ENCODE measurements at regions not wholly inside any gene's neighbourhood (a gene's known extent, or its start where the extent isn't known, plus 50 kb on each side); places are given as distances from the start of the nearest gene placed in this dataset.

GRCh38 chr4:176383273-176384077 is 63.7 kb downstream of the SPCS3 start:
- FAIRE-seq (no peak), DNase-seq (ENCODE audit: low spot score) (no peak), ATAC-seq (no peak)
- Histone ChIP-seq H3K9ac (ENCODE audit: insufficient read depth, low read depth, low read length) (no peak overlapping the region), H3K36me3 (replicated peaks in 1 of 2; ENCODE audit: control insufficient read depth in 1 of 2, insufficient read depth in 2 of 2, low read length in 2 of 2) (no peaks in the 10 kb centered on the region), H3K9me3 (ENCODE audit: low read length) (no peaks in the 10 kb centered on the region), H3K79me2 (ENCODE audit: insufficient read depth, low read length) (no peaks in the 10 kb centered on the region), H3K4me3 (replicated peaks in 1 of 3; ENCODE audit: insufficient read depth in 1 of 3, low read depth in 2 of 3, low read length in 3 of 3) (no peak overlapping the region), H3K27ac (ENCODE audit: extremely low read length, insufficient read depth, low read length) (no peak overlapping the region), H3K4me1 (ENCODE audit: insufficient read depth, low read length) (0 out of 2 replicates have a peak, but pooled peaks cover 4% of the 10 kb centered on the region), H2AFZ (ENCODE audit: low read length) (no peak overlapping the region), H3K4me2 (ENCODE audit: low read depth, low read length) (no peak overlapping the region), H4K20me1 (ENCODE audit: insufficient read depth, low read length) (no peaks in the 10 kb centered on the region), H3K27me3 (ENCODE audit: control insufficient read depth in 1 of 2, insufficient read depth in 2 of 2, low read length in 2 of 2) (peaks cover 0 to 3% of the 10 kb centered on the region in 2 experiments; a peak in 1 of 5 replicates)
- no TSS peak for BruUV-seq (replicated peaks)
- in situ Hi-C loops (cut with HindIII; ENCODE audit: extremely low pct_ligation_motif_present, low pct_unique_long_range_greater_than_20kb) (loop anchor here (10.0 kb wide), 1 partner anchor 661 kb away; no protein-coding TSS in a partner anchor), intact Hi-C loops (cut with micrococcal nuclease; ENCODE audit: unreplicated experiment) (no loop called here)
- POLR2A ChIA-PET, result no interaction called here
- 3% methylated on average over 8 of the region's 8 CpGs for WGBS (ENCODE audit: low lambda C conversion rate)
- TF ChIP-seq BORCS8-MEF2B (CRISPR knock-in tag; IDR thresholded peaks at IDR 0.05), result no peak
- no peak for TF ChIP-seq ZNF335 (CRISPR knock-in tag; IDR thresholded peaks at IDR 0.05)
- TF ChIP-seq ZNF3 (CRISPR knock-in tag; IDR thresholded peaks at IDR 0.05), result no peak
- TF ChIP-seq, protein P1, sequence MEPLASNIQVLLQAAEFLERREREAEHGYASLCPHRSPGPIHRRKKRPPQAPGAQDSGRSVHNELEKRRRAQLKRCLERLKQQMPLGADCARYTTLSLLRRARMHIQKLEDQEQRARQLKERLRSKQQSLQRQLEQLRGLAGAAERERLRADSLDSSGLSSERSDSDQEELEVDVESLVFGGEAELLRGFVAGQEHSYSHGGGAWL (CRISPR knock-in tag; IDR thresholded peaks at IDR 0.05), result no peak
- TF ChIP-seq KLF12 (CRISPR knock-in tag; IDR thresholded peaks at IDR 0.05; ENCODE audit: borderline replicate concordance), result no peak
- TF ChIP-seq AKAP8 (CRISPR knock-in tag; IDR thresholded peaks at IDR 0.05), result no peak
- no peak for TF ChIP-seq REXO4 (CRISPR knock-in tag; IDR thresholded peaks at IDR 0.05; ENCODE audit: borderline replicate concordance)
- no peak for TF ChIP-seq FOXA3 (CRISPR knock-in tag; IDR thresholded peaks at IDR 0.05)
- TF ChIP-seq, protein P2, sequence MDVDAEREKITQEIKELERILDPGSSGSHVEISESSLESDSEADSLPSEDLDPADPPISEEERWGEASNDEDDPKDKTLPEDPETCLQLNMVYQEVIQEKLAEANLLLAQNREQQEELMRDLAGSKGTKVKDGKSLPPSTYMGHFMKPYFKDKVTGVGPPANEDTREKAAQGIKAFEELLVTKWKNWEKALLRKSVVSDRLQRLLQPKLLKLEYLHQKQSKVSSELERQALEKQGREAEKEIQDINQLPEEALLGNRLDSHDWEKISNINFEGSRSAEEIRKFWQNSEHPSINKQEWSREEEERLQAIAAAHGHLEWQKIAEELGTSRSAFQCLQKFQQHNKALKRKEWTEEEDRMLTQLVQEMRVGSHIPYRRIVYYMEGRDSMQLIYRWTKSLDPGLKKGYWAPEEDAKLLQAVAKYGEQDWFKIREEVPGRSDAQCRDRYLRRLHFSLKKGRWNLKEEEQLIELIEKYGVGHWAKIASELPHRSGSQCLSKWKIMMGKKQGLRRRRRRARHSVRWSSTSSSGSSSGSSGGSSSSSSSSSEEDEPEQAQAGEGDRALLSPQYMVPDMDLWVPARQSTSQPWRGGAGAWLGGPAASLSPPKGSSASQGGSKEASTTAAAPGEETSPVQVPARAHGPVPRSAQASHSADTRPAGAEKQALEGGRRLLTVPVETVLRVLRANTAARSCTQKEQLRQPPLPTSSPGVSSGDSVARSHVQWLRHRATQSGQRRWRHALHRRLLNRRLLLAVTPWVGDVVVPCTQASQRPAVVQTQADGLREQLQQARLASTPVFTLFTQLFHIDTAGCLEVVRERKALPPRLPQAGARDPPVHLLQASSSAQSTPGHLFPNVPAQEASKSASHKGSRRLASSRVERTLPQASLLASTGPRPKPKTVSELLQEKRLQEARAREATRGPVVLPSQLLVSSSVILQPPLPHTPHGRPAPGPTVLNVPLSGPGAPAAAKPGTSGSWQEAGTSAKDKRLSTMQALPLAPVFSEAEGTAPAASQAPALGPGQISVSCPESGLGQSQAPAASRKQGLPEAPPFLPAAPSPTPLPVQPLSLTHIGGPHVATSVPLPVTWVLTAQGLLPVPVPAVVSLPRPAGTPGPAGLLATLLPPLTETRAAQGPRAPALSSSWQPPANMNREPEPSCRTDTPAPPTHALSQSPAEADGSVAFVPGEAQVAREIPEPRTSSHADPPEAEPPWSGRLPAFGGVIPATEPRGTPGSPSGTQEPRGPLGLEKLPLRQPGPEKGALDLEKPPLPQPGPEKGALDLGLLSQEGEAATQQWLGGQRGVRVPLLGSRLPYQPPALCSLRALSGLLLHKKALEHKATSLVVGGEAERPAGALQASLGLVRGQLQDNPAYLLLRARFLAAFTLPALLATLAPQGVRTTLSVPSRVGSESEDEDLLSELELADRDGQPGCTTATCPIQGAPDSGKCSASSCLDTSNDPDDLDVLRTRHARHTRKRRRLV (CRISPR knock-in tag; IDR thresholded peaks at IDR 0.05), result no peak
- no peak for TF ChIP-seq ZNF720 (CRISPR knock-in tag; IDR thresholded peaks at IDR 0.05)
- TF ChIP-seq ZNF10 (CRISPR knock-in tag; IDR thresholded peaks at IDR 0.05; ENCODE audit: borderline replicate concordance, low read depth), result no peak
- no peak for TF ChIP-seq ARNT (IDR thresholded peaks at IDR 0.05)
- TF ChIP-seq, protein P3, sequence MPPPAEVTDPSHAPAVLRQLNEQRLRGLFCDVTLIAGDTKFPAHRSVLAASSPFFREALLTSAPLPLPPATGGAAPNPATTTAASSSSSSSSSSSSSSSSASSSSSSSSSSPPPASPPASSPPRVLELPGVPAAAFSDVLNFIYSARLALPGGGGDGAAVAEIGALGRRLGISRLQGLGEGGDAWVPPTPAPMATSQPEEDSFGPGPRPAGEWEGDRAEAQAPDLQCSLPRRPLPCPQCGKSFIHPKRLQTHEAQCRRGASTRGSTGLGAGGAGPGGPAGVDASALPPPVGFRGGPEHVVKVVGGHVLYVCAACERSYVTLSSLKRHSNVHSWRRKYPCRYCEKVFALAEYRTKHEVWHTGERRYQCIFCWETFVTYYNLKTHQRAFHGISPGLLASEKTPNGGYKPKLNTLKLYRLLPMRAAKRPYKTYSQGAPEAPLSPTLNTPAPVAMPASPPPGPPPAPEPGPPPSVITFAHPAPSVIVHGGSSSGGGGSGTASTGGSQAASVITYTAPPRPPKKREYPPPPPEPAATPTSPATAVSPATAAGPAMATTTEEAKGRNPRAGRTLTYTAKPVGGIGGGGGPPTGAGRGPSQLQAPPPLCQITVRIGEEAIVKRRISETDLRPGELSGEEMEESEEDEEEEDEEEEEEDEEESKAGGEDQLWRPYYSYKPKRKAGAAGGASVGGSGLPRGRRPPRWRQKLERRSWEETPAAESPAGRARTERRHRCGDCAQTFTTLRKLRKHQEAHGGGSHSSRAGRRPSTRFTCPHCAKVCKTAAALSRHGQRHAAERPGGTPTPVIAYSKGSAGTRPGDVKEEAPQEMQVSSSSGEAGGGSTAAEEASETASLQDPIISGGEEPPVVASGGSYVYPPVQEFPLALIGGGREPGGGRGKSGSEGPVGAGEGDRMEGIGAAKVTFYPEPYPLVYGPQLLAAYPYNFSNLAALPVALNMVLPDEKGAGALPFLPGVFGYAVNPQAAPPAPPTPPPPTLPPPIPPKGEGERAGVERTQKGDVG (CRISPR knock-in tag; IDR thresholded peaks at IDR 0.05; ENCODE audit: borderline replicate concordance), result no peak
- CTCF ChIA-PET (ENCODE audit: low intra/inter-chr PET ratio, low total read pairs), result no interaction called here
